ENCODE measurements at regions not wholly inside any gene's neighbourhood (a gene's known extent, or its start where the extent isn't known, plus 50 kb on each side); places are given as distances from the start of the nearest gene placed in this dataset.
A peak's percentile ranks its signal among the peaks of the same experiment; 100 is the strongest.
"Not testable (repeated sequence)": the region's sequence is repeated elsewhere in the genome, so short reads cannot be mapped to it uniquely, and the experiment has no call there.

- peak; percentile 2 to 12 for DNase-seq (ENCODE audit: low read depth in 2 of 2)
These were observed 249.1 kb downstream of the TMEM121 start for GRCh38 chr14:105775349-105775923.

GRCh38 chr14:105776112-105776511 is 249.7 kb downstream of the TMEM121 start:
- not testable (repeated sequence) for DNase-seq (ENCODE audit: low read depth in 2 of 2)

GRCh38 chr14:105776924-105777323 is 250.5 kb downstream of the TMEM121 start:
- no peak for DNase-seq (ENCODE audit: low read depth in 2 of 2)

GRCh38 chr14:105783707-105784106 is 257.3 kb downstream of the TMEM121 start:
- no peak for DNase-seq (ENCODE audit: low read depth in 2 of 2)

- DNase-seq (ENCODE audit: low read depth in 2 of 2), result no peak
These were observed 267.5 kb downstream of the TMEM121 start for GRCh38 chr14:105793836-105794235.

- no peak for DNase-seq (ENCODE audit: low read depth in 2 of 2)
These were observed 271.2 kb downstream of the TMEM121 start for GRCh38 chr14:105797546-105797945.

GRCh38 chr14:105805701-105806100 is 279.3 kb downstream of the TMEM121 start:
- no peak for DNase-seq (ENCODE audit: low read depth in 2 of 2)

- no peak for DNase-seq (ENCODE audit: low read depth in 2 of 2)
These were observed 280.2 kb downstream of the TMEM121 start for GRCh38 chr14:105806568-105806967.

- no peak for DNase-seq (ENCODE audit: low read depth in 2 of 2)
These were observed 291.8 kb downstream of the TMEM121 start for GRCh38 chr14:105817971-105818711.

GRCh38 chr14:105818712-105819005 is 292.3 kb downstream of the TMEM121 start:
- DNase-seq (ENCODE audit: low read depth in 2 of 2), result no peak

- no peak for DNase-seq (ENCODE audit: low read depth in 2 of 2)
These were observed 303.8 kb downstream of the TMEM121 start for GRCh38 chr14:105830171-105830570.

GRCh38 chr14:105836160-105836559 is 309.8 kb downstream of the TMEM121 start:
- DNase-seq (ENCODE audit: low read depth in 2 of 2), result no peak

- no peak for DNase-seq (ENCODE audit: low read depth in 2 of 2)
These were observed 310.3 kb downstream of the TMEM121 start for GRCh38 chr14:105836730-105837129.

- no peak for DNase-seq (ENCODE audit: low read depth in 2 of 2)
These were observed 311.1 kb downstream of the TMEM121 start for GRCh38 chr14:105837349-105838063.

- no peak for DNase-seq (ENCODE audit: low read depth in 2 of 2)
These were observed 311.7 kb downstream of the TMEM121 start for GRCh38 chr14:105838107-105838506.

GRCh38 chr14:105838591-105839424 is 312.4 kb downstream of the TMEM121 start:
- DNase-seq (ENCODE audit: low read depth in 2 of 2), result no peak

- DNase-seq (ENCODE audit: low read depth in 2 of 2), result no peak
These were observed 313.3 kb downstream of the TMEM121 start for GRCh38 chr14:105839425-105840265.

GRCh38 chr14:105840266-105841021 is 314.1 kb downstream of the TMEM121 start:
- DNase-seq (ENCODE audit: low read depth in 2 of 2), result no peak

GRCh38 chr14:105841022-105842009 is 314.9 kb downstream of the TMEM121 start:
- DNase-seq (ENCODE audit: low read depth in 2 of 2), result no peak
